ENCODE measurements at regions not wholly inside any gene's neighbourhood (a gene's known extent, or its start where the extent isn't known, plus 50 kb on each side); places are given as distances from the start of the nearest gene placed in this dataset.
"Not testable (repeated sequence)": the region's sequence is repeated elsewhere in the genome, so short reads cannot be mapped to it uniquely, and the experiment has no call there.

DNA sequence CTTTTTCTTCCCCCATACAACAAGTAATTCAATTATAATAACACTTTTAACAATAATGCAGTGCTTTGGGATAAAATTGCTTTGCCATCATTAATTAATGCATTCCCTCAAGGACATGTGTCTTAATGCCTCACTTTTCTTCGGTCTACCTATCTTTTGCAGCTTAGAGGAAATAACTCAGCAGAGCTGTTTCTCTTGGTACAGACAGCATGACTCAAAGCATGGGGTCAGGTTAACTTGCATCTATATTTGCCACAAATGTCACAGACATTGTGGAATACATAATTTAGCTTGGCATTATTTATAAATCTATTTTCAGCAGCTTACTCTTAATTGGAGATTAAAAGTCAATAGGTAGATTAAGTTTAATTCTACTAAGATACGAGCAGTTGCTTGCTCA is 376.1 kb upstream of the CNTNAP5 start:
- Histone ChIP-seq H3K27me3 (ENCODE audit: low read depth) (no peaks in the 10 kb centered on the region), H3K4me1 (no peaks in the 10 kb centered on the region), H3K9me3 (no peaks in the 10 kb centered on the region), H3K36me3 (no peaks in the 10 kb centered on the region), H3K4me3 (no peak overlapping the region), H3K27ac (no peak overlapping the region)
- no peak for TF ChIP-seq CTCF (IDR thresholded peaks at IDR 0.05)
- intact Hi-C loops (cut with DNase I): no loop called here
- no peak for DNase-seq
- ATAC-seq: no peak

DNA sequence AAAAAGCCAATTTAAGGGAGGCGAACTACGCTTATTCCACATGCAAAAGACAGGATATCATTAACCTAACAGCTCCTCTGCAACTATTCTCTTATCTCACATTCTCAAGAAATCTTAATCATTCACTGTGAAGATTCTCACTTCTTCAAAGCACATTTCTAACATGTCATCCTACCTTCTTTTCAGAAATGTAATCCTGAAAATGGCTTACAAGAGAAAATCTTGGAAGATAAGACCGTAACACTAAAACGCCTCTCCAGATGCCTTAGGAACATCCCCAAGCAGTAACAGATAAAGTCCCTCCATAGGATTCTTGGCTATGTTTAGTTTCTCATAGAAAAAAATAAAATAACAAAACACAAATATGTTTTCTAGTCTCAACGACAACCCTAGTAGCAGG is 373.9 kb upstream of the CNTNAP5 start:
- Histone ChIP-seq H3K36me3 (no peaks in the 10 kb centered on the region), H3K4me3 (no peak overlapping the region), H3K9me3 (no peaks in the 10 kb centered on the region), H3K27me3 (ENCODE audit: low read depth) (no peaks in the 10 kb centered on the region), H3K27ac (no peak overlapping the region), H3K4me1 (no peaks in the 10 kb centered on the region)
- ATAC-seq (no peak), DNase-seq (no peak)
- intact Hi-C loops (cut with DNase I): no loop called here
- no peak for TF ChIP-seq CTCF (IDR thresholded peaks at IDR 0.05)

- no peak for ATAC-seq
- no peak for DNase-seq
- intact Hi-C loops (cut with DNase I): no loop called here
- Histone ChIP-seq H3K4me3 (no peak overlapping the region), H3K27me3 (ENCODE audit: low read depth) (no peaks in the 10 kb centered on the region), H3K36me3 (no peaks in the 10 kb centered on the region), H3K9me3 (no peaks in the 10 kb centered on the region), H3K4me1 (no peaks in the 10 kb centered on the region), H3K27ac (no peak overlapping the region)
- no peak for TF ChIP-seq CTCF (IDR thresholded peaks at IDR 0.05)
Observed at GRCh38 chr2:123652320-123652719, 372.8 kb upstream of the CNTNAP5 start.

DNA sequence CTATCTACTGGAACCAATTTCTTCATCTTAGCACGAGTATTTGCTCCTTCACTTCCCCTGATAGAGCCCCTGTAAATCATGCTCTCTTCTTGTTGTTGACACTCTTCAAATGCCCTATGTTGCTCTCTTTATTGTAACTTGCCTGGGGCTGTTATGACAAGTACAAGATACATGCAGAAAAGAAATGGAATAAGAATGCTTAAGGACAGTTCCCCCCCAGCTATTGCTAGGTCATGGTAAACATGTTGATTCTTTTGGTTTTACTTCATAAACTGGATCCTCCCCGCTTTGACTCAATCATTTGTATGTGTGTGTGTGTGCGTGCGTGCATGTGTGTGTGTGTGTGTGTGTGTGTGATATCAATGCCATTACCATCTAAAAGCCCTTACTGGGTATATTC is 368.5 kb upstream of the CNTNAP5 start:
- intact Hi-C loops (cut with DNase I): no loop called here
- TF ChIP-seq CTCF (IDR thresholded peaks at IDR 0.05): no peak
- no peaks in the 10 kb centered on the region for H3K27me3 ChIP-seq (ENCODE audit: low read depth)
- no peaks in the 10 kb centered on the region for H3K36me3 ChIP-seq
- peaks cover 4% of the 10 kb centered on the region for H3K9me3 ChIP-seq
- no peak overlapping the region for H3K27ac ChIP-seq
- ATAC-seq (no peak), DNase-seq (no peak)
- no peaks in the 10 kb centered on the region for H3K4me1 ChIP-seq
- no peak overlapping the region for H3K4me3 ChIP-seq

- Histone ChIP-seq H3K4me1 (no peaks in the 10 kb centered on the region), H3K27ac (no peak overlapping the region), H3K4me3 (no peak overlapping the region), H3K36me3 (no peaks in the 10 kb centered on the region), H3K27me3 (ENCODE audit: low read depth) (no peaks in the 10 kb centered on the region), H3K9me3 (peaks cover 4% of the 10 kb centered on the region)
- ATAC-seq (no peak), DNase-seq (no peak)
- TF ChIP-seq CTCF (IDR thresholded peaks at IDR 0.05): no peak
- intact Hi-C loops (cut with DNase I): no loop called here
Observed at GRCh38 chr2:123659120-123659519, 366.0 kb upstream of the CNTNAP5 start.

DNA sequence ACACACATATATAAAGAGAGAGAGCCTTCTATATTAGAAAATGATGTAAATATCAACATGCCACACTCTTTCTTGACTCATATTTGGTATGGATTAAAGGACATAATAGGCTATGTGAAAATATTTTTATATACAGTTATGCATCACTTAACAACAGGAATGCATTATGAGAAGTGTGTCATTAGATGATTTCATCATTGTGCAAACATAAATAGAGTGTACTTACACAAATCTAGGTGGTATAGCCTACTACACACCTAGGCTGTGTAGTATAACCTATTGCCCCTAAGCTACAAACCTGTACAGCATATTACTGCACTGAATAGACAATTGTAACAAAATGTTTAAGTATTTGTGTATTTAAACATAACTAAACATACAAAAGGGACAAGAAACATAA is 354.8 kb upstream of the CNTNAP5 start:
- DNase-seq: no peak
- H3K4me1 ChIP-seq: no peaks in the 10 kb centered on the region
- no peak for TF ChIP-seq CTCF (IDR thresholded peaks at IDR 0.05)
- ATAC-seq: no peak
- intact Hi-C loops (cut with DNase I): no loop called here
- no peak overlapping the region for H3K4me3 ChIP-seq
- no peaks in the 10 kb centered on the region for H3K9me3 ChIP-seq
- H3K27me3 ChIP-seq (ENCODE audit: low read depth): no peaks in the 10 kb centered on the region
- H3K27ac ChIP-seq: no peak overlapping the region
- H3K36me3 ChIP-seq: no peaks in the 10 kb centered on the region

DNA sequence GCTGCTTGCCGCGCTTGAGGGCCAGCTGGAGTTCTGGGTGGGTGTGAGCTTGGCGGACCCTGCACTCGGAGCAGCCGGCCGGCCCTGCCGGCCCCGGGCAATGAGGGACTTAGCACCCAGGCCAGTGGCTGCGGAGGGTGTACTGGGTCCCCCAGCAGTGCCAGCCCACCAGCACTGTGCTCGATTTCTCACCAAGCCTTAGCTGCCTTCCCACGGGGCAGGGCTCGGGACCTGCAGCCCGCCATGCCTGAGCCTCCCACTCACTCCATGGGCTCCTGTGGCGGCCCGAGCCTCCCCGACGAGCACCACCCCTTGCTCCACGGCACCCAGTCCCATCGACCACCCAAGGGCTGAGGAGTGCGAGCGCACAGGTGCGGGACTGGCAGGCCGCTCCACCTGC is 341.3 kb upstream of the CNTNAP5 start:
- intact Hi-C loops (cut with DNase I); H3K4me1 ChIP-seq: not testable (repeated sequence)

More for the DNA sequence above, 341.3 kb upstream of the CNTNAP5 start:
- not testable (repeated sequence) for H3K36me3 ChIP-seq; H3K27me3 ChIP-seq (ENCODE audit: low read depth); DNase-seq; ATAC-seq; H3K9me3 ChIP-seq; H3K4me3 ChIP-seq; H3K27ac ChIP-seq
